Neural progenitor cell (in vitro differentiated cells): ENCODE measurements at regions not wholly inside any gene's neighbourhood (a gene's known extent, or its start where the extent isn't known, plus 50 kb on each side); places are given as distances from the start of the nearest gene placed in this dataset.

Experiments used
- DNase-seq: peaks from one replicate; pipeline ENCODE4 v3.0.0-alpha.2; 2016; ENCODE audit warnings: low spot score
- H2AFZ ChIP-seq: fragments of 200-600 bp; sonication (generic); replicated peaks from 2 replicates; pipeline ENCODE4 v1.6.1; 2016; ENCODE audit warnings: antibody characterized with exemption
- H3F3A ChIP-seq: fragments of 200-600 bp; sonication (generic); 2 replicates; pipeline ENCODE4 v1.6.1; 2016; ENCODE audit warnings: antibody characterized with exemption, low read depth
- H3K27ac ChIP-seq: fragments of 200-600 bp; sonication (generic); 2 replicates; pipeline ENCODE4 v1.5.1; 2016; ENCODE audit warnings: mild to moderate bottlenecking
- H3K27me3 ChIP-seq: fragments of 200-600 bp; sonication (generic); 2 replicates; pipeline ENCODE4 v1.6.1; 2016; ENCODE audit warnings: mild to moderate bottlenecking, moderate library complexity
- H3K36me3 ChIP-seq: fragments of 200-600 bp; sonication (generic); 2 replicates; pipeline ENCODE4 v1.5.1; 2016
- H3K4me1 ChIP-seq: fragments of 200-600 bp; sonication (generic); 2 replicates; pipeline ENCODE4 v1.6.1; 2016; ENCODE audit warnings: mixed run types
- H3K4me2 ChIP-seq: fragments of 200-600 bp; sonication (generic); 2 replicates; pipeline ENCODE4 v1.6.1; 2016
- H3K4me3 ChIP-seq: fragments of 200-600 bp; sonication (generic); 2 replicates; pipeline ENCODE4 v1.5.1; 2016
- H3K79me2 ChIP-seq: fragments of 200-600 bp; sonication (generic); 2 replicates; pipeline ENCODE4 v1.6.1; 2016; ENCODE audit warnings: low read depth
- H3K9ac ChIP-seq: fragments of 200-600 bp; sonication (generic); 2 replicates; pipeline ENCODE4 v1.6.1; 2016
- H3K9me3 ChIP-seq: fragments of 200-600 bp; sonication (generic); 2 replicates; pipeline ENCODE4 v1.5.1; 2016; ENCODE audit warnings: low read depth
- H4K20me1 ChIP-seq: fragments of 200-600 bp; sonication (generic); 2 replicates; pipeline ENCODE4 v1.6.1; 2016; ENCODE audit warnings: low read depth
- H3K27ac Mint-ChIP-seq: 3 replicates; pipeline ENCODE4 v1.8.0; 2021; ENCODE audit warnings: mixed read lengths
- H3K27me3 Mint-ChIP-seq: 2 replicates; pipeline ENCODE4 v1.8.0; 2022; ENCODE audit warnings: low read depth, mild to moderate bottlenecking, inconsistent platforms, moderate library complexity, mixed read lengths; ENCODE audit not compliant: insufficient read depth
- H3K36me3 Mint-ChIP-seq: 3 replicates; pipeline ENCODE4 v1.8.0; 2021; ENCODE audit warnings: mixed read lengths
- H3K4me1 Mint-ChIP-seq: 3 replicates; pipeline ENCODE4 v1.8.0; 2021; ENCODE audit warnings: mixed read lengths
- H3K4me3 Mint-ChIP-seq: 3 replicates; pipeline ENCODE4 v1.8.0; 2021; ENCODE audit warnings: mild to moderate bottlenecking, moderate library complexity, mixed read lengths
- H3K9me3 Mint-ChIP-seq: 3 replicates; pipeline ENCODE4 v1.8.0; 2020; ENCODE audit warnings: mixed read lengths
- EZH2 ChIP-seq: fragments of 200-600 bp; sonication (generic); IDR thresholded peaks from 2 replicates; pipeline ENCODE4 v1.6.1; 2017; ENCODE audit warnings: antibody characterized with exemption, mild to moderate bottlenecking, moderate library complexity
- EZH2phosphoT487 ChIP-seq: fragments of 200-600 bp; sonication (generic); IDR thresholded peaks from 2 replicates; pipeline ENCODE4 v1.6.1; 2017; ENCODE audit warnings: antibody characterized with exemption
- TF ChIP-seq, protein P1 (sequence below): fragments of 200-600 bp; sonication (generic); IDR thresholded peaks from 2 replicates; pipeline ENCODE4 v1.5.1; 2017; ENCODE audit warnings: antibody characterized with exemption, mild to moderate bottlenecking

DNA sequence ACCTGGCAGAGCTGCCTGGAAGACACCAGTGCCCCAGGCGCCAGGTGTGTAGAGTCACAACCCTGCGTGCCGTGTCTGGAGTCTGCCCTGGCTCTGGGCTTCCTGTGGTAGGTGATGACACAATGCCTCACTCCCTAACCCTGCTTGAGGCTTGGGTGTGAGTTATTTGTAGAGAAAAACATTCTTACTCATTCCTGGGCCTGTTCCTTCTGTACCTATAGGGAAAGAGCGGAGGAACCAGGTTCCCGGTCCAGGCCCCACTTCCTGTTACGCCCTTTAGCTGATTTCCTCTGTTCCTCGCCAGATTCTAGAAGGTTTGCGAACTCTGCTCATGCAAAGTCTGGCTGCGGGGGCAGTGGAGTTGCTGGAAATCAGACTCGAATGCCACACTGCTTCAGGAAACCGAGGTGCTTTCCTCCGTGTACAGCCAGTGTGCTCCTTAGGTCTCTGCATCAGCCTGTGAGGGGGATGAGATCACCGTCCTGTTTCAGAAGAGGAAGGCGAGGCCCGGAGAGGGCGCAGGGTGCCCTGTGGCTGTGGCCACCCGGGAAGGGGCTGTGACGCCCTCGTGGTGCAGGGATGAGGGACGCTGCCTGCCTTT is 67.1 kb upstream of the DUSP22 start:
- no peaks in the 10 kb centered on the region for H4K20me1 ChIP-seq
- H3K4me2 ChIP-seq: no peak overlapping the region
- H3K4me1 ChIP-seq: peaks cover 16% of the 10 kb centered on the region
- no peaks in the 10 kb centered on the region for H3K36me3 ChIP-seq
- no peaks in the 10 kb centered on the region for H3F3A ChIP-seq
- Mint-ChIP-seq H3K4me3 (no peak overlapping the region), H3K27me3 (peaks cover 7% of the 10 kb centered on the region), H3K4me1 (peaks cover 26% of the 10 kb centered on the region), H3K36me3 (no peaks in the 10 kb centered on the region), H3K9me3 (peaks cover 3% of the 10 kb centered on the region), H3K27ac (no peak overlapping the region)
- no peak overlapping the region for H2AFZ ChIP-seq
- TF ChIP-seq EZH2phosphoT487: no peak
- H3K79me2 ChIP-seq: no peaks in the 10 kb centered on the region
- H3K27ac ChIP-seq: no peak overlapping the region
- no peak overlapping the region for H3K9ac ChIP-seq
- no peak overlapping the region for H3K4me3 ChIP-seq
- H3K27me3 ChIP-seq: no peaks in the 10 kb centered on the region
- no peak for DNase-seq
- H3K9me3 ChIP-seq: no peaks in the 10 kb centered on the region

DNA sequence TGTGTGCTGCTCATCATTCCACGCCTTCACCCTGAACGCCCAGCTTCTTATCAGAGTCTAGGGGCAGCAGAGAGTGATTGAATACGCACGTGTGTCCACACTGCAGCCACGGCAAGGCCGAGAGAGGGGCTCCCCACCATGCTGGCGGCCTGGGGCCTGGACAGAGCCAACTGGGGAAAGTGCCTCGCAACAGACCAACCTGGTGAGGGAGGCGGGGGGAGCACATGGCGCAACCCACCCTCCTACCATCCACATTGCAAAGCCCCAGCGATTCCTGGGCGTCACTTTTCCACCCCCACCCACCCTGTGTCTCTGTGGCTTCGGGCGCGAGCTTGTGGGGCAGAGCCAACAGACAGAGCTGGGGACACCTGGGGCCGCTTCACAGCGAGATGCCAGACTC is 66.4 kb upstream of the DUSP22 start:
- H3K4me1 ChIP-seq: peaks cover 11% of the 10 kb centered on the region
- H3K27me3 Mint-ChIP-seq: peaks cover 9% of the 10 kb centered on the region
- no peak overlapping the region for H3K4me3 Mint-ChIP-seq
- no peaks in the 10 kb centered on the region for H3K79me2 ChIP-seq
- H3K4me3 ChIP-seq: no peak overlapping the region
- H2AFZ ChIP-seq: no peak overlapping the region
- TF ChIP-seq EZH2phosphoT487 (no peak), EZH2 (no peak)
- TF ChIP-seq, protein P1, sequence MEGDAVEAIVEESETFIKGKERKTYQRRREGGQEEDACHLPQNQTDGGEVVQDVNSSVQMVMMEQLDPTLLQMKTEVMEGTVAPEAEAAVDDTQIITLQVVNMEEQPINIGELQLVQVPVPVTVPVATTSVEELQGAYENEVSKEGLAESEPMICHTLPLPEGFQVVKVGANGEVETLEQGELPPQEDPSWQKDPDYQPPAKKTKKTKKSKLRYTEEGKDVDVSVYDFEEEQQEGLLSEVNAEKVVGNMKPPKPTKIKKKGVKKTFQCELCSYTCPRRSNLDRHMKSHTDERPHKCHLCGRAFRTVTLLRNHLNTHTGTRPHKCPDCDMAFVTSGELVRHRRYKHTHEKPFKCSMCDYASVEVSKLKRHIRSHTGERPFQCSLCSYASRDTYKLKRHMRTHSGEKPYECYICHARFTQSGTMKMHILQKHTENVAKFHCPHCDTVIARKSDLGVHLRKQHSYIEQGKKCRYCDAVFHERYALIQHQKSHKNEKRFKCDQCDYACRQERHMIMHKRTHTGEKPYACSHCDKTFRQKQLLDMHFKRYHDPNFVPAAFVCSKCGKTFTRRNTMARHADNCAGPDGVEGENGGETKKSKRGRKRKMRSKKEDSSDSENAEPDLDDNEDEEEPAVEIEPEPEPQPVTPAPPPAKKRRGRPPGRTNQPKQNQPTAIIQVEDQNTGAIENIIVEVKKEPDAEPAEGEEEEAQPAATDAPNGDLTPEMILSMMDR: no peak
- H3K9me3 Mint-ChIP-seq: peaks cover 3% of the 10 kb centered on the region
- H3K36me3 ChIP-seq: no peaks in the 10 kb centered on the region
- no peaks in the 10 kb centered on the region for H4K20me1 ChIP-seq
- no peaks in the 10 kb centered on the region for H3K36me3 Mint-ChIP-seq
- no peak overlapping the region for H3K4me2 ChIP-seq
- DNase-seq: no peak
- no peaks in the 10 kb centered on the region for H3F3A ChIP-seq
- H3K9me3 ChIP-seq: no peaks in the 10 kb centered on the region
- no peak overlapping the region for H3K9ac ChIP-seq
- H3K27ac ChIP-seq: no peak overlapping the region
- no peak overlapping the region for H3K27ac Mint-ChIP-seq
- no peaks in the 10 kb centered on the region for H3K27me3 ChIP-seq
- peaks cover 21% of the 10 kb centered on the region for H3K4me1 Mint-ChIP-seq

DNA sequence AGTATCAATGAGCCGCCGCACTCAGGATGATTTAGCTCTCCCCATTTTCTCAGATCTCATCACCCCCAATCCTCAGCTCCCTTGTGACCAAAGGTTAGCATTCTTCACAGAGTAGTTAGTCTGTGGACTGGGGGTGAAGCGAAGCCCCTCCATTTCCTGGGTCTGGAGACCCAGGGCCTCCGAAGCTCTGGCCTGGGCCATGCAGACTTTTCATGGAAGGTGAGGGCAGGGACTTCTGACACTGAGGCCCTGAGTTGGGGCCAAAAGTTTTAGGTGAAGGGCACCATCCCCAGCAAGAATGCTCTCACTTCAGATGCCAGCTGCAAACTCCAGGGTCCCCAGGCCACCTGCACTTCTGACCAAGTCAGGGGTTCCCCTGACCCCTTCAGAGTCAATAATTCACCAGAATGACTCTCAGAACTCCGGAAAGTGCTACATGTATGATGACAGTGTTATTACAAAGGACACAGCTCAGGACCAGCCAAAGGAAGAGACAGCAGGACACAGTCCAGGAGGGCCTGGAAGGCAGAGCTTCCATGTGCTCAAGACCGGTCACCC is 65.7 kb upstream of the DUSP22 start:
- H3K27ac Mint-ChIP-seq: no peak overlapping the region
- peaks cover 9% of the 10 kb centered on the region for H3K27me3 Mint-ChIP-seq
- Histone ChIP-seq H3F3A (no peaks in the 10 kb centered on the region), H2AFZ (no peak overlapping the region), H3K79me2 (no peaks in the 10 kb centered on the region), H4K20me1 (no peaks in the 10 kb centered on the region), H3K9ac (no peak overlapping the region), H3K4me2 (no peak overlapping the region), H3K27ac (no peak overlapping the region), H3K4me3 (no peak overlapping the region), H3K27me3 (no peaks in the 10 kb centered on the region), H3K9me3 (no peaks in the 10 kb centered on the region), H3K36me3 (no peaks in the 10 kb centered on the region), H3K4me1 (peaks cover 9% of the 10 kb centered on the region)
- peaks cover 3% of the 10 kb centered on the region for H3K9me3 Mint-ChIP-seq
- no peak overlapping the region for H3K4me3 Mint-ChIP-seq
- TF ChIP-seq EZH2 (no peak), EZH2phosphoT487 (no peak)
- TF ChIP-seq, protein P1: no peak
- no peaks in the 10 kb centered on the region for H3K36me3 Mint-ChIP-seq
- peaks cover 15% of the 10 kb centered on the region for H3K4me1 Mint-ChIP-seq
- DNase-seq: no peak

DNA sequence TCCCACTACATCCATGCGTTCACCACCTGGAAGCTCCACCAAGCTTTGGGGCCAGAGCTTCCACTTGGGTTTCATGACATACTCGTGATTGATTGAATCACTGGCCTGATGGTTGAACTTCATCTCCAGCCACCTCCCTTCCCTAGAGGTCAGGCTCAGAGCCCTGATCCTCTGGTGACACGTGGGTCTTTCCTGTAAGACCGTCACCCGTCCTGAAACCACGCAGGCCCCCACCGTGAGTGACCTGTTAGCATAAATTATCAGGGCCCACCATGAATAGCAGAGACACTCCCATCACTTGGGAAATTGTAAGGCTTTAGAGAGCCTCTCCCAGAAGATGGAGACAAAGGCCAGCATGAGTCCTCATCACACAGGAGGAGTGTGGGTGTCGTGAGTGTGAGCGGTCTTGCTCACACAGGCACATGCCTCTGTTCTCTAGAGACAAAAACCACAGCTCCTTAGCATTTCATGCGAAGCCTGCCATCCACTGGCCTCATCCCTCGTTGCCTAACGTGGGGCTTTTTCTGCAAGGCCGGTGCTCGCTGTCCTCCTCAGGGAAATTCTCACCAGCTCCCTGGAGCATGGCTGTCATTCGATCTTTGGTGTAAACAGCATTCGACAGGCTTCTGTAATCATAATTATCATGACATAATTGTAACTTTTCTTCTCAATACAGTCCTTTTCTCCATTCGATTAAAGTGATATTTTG is 65.1 kb upstream of the DUSP22 start:
- Histone ChIP-seq H2AFZ (no peak overlapping the region), H3F3A (no peaks in the 10 kb centered on the region), H3K79me2 (no peaks in the 10 kb centered on the region), H3K4me3 (no peak overlapping the region), H3K27ac (no peak overlapping the region), H3K27me3 (no peaks in the 10 kb centered on the region), H3K9ac (no peak overlapping the region), H3K4me1 (peaks cover 9% of the 10 kb centered on the region), H4K20me1 (no peaks in the 10 kb centered on the region), H3K4me2 (no peak overlapping the region), H3K36me3 (no peaks in the 10 kb centered on the region), H3K9me3 (no peaks in the 10 kb centered on the region)
- no peak for TF ChIP-seq EZH2
- TF ChIP-seq, protein P1: no peak
- no peak for TF ChIP-seq EZH2phosphoT487
- peaks cover 3% of the 10 kb centered on the region for H3K9me3 Mint-ChIP-seq
- H3K36me3 Mint-ChIP-seq: no peaks in the 10 kb centered on the region
- peaks cover 9% of the 10 kb centered on the region for H3K27me3 Mint-ChIP-seq
- DNase-seq: no peak
- H3K27ac Mint-ChIP-seq: no peak overlapping the region
- no peak overlapping the region for H3K4me3 Mint-ChIP-seq
- peaks cover 15% of the 10 kb centered on the region for H3K4me1 Mint-ChIP-seq
